ENCODE measurements at regions not wholly inside any gene's neighbourhood (a gene's known extent, or its start where the extent isn't known, plus 50 kb on each side); places are given as distances from the start of the nearest gene placed in this dataset.

DNA sequence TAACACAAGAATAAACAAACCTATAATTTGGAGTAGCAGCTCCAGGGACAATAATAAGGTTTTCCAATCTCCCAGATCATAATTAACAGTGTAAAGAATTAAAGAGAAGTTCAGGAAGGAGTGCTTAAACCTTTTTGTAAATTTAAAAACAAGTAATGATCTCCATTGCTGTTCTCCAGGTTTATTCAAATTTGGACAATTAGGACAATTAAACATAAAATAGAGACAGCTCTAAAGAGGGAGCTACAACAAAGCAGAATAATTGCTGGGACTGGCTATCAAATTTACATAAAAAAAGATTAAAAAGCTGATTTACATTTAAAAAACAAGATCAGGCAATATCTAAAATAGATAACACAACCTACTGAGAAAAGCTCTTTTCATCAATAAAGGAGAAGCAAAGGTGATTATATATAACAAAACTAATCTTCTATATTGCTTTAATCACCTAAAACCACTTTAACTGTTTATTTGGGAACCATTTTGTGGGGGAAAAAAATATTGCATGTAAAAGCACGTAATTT, 80.1 kb upstream of the CREB1 start:
- Histone ChIP-seq H2BK120ac (ENCODE audit: low read depth, low read length) (no peak overlapping the region), H2BK15ac (ENCODE audit: low read depth, low read length) (no peak overlapping the region), H2BK20ac (ENCODE audit: low read depth, low read length) (no peak overlapping the region), H3K4me2 (ENCODE audit: low read depth, low read length) (no peak overlapping the region), H3K27ac (ENCODE audit: insufficient read depth, low read length) (no peak overlapping the region), H3K79me1 (ENCODE audit: low read depth in 1 of 2, low read length in 2 of 2) (no peaks in the 10 kb centered on the region), H3K27me3 (ENCODE audit: control insufficient read depth, insufficient read depth, low read length) (no peaks in the 10 kb centered on the region), H2BK5ac (ENCODE audit: low read depth, low read length, poor library complexity, severe bottlenecking) (no peak overlapping the region), H3K4me1 (ENCODE audit: control insufficient read depth, insufficient read depth, low read length) (peaks cover 3% of the 10 kb centered on the region; the same call in 1 of the 2 replicates), H4K91ac (ENCODE audit: insufficient read depth, low read depth, low read length) (no peak overlapping the region), H4K20me1 (ENCODE audit: insufficient read depth, low read length) (no peaks in the 10 kb centered on the region), H2AFZ (replicated peaks; ENCODE audit: low read length, poor library complexity) (no peak overlapping the region), H3K14ac (replicated peaks; ENCODE audit: low read depth, low read length) (no peak overlapping the region), H3K4ac (ENCODE audit: low read depth, low read length) (no peak overlapping the region), H3K9ac (ENCODE audit: low read depth, low read length) (no peak overlapping the region), H3K9me3 (ENCODE audit: control insufficient read depth, insufficient read depth, low read length) (no peaks in the 10 kb centered on the region), H3K36me3 (ENCODE audit: control insufficient read depth, insufficient read depth, low read length) (no peaks in the 10 kb centered on the region), H3K23ac (ENCODE audit: low read depth, low read length) (no peak overlapping the region), H4K8ac (ENCODE audit: low read depth in 2 of 2, low read length in 2 of 2) (no peak overlapping the region), H3K4me3 (ENCODE audit: insufficient read depth, low read depth, low read length) (no peak overlapping the region), H2AK9ac (replicated peaks; ENCODE audit: low read depth, low read length, poor library complexity) (no peak overlapping the region), H3K9me1 (ENCODE audit: insufficient read depth, low read length) (peaks cover 2% of the 10 kb centered on the region; the same call in 1 of the 2 replicates), H3K56ac (ENCODE audit: extremely low read depth, insufficient read depth, low read length) (no peak overlapping the region), H4K5ac (ENCODE audit: low read depth, low read length) (no peak overlapping the region), H2AK5ac (ENCODE audit: low read depth, low read length) (no peak overlapping the region), H3K18ac (ENCODE audit: low read depth, low read length) (no peak overlapping the region)
- in situ Hi-C loops (cut with MboI; ENCODE audit: low sequenced_read_pairs) (no loop called here), intact Hi-C loops (cut with micrococcal nuclease) (no loop called here), dilution Hi-C loops (cut with HindIII; ENCODE audit: low sequenced_read_pairs, unreplicated experiment) (no loop called here)
- CTCF ChIA-PET: interaction anchor here (1.1 kb wide), 1 partner anchor 220 kb away, joined by 3 read pairs; no protein-coding TSS in a partner anchor
- DNase-seq (no peak), ATAC-seq (ENCODE audit: low read depth) (no peak)
- no peak for TF ChIP-seq CHD1 (IDR thresholded peaks at IDR 0.05; ENCODE audit: low read depth, low read length)
- TF ChIP-seq SMC3 (IDR thresholded peaks at IDR 0.05; ENCODE audit: low read depth, low read length): no peak
- TF ChIP-seq CTCF (conservative IDR thresholded peaks at IDR 0.05; ENCODE audit: low read depth, low read length): no peak
- no peak for TF ChIP-seq BHLHE40 (IDR thresholded peaks at IDR 0.05; ENCODE audit: low read depth, low read length)
- TF ChIP-seq FOS (IDR thresholded peaks at IDR 0.05; ENCODE audit: low read depth, low read length): no peak
- TF ChIP-seq MAFK (IDR thresholded peaks at IDR 0.05; ENCODE audit: low read depth, low read length): no peak
- no peak for TF ChIP-seq RAD21 (IDR thresholded peaks at IDR 0.05; ENCODE audit: low read length)
- no peak for TF ChIP-seq MAZ (IDR thresholded peaks at IDR 0.05; ENCODE audit: borderline replicate concordance, low read depth, low read length)
- no peak for TF ChIP-seq POLR2A (IDR thresholded peaks at IDR 0.05; ENCODE audit: low read depth, low read length)
- TF ChIP-seq CEBPB (IDR thresholded peaks at IDR 0.05; ENCODE audit: low read depth, low read length): no peak
- no peak for TF ChIP-seq RCOR1 (IDR thresholded peaks at IDR 0.05; ENCODE audit: insufficient replicate concordance, low read length)
- TF ChIP-seq NFE2L2 (IDR thresholded peaks at IDR 0.05; ENCODE audit: low read depth, low read length): no peak
- no peak for TF ChIP-seq MXI1 (IDR thresholded peaks at IDR 0.05; ENCODE audit: borderline replicate concordance, low read depth, low read length)
- TF ChIP-seq, protein P1, sequence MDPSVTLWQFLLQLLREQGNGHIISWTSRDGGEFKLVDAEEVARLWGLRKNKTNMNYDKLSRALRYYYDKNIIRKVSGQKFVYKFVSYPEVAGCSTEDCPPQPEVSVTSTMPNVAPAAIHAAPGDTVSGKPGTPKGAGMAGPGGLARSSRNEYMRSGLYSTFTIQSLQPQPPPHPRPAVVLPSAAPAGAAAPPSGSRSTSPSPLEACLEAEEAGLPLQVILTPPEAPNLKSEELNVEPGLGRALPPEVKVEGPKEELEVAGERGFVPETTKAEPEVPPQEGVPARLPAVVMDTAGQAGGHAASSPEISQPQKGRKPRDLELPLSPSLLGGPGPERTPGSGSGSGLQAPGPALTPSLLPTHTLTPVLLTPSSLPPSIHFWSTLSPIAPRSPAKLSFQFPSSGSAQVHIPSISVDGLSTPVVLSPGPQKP (IDR thresholded peaks at IDR 0.05; ENCODE audit: borderline replicate concordance, low read depth, low read length): no peak
- TF ChIP-seq, protein P2, sequence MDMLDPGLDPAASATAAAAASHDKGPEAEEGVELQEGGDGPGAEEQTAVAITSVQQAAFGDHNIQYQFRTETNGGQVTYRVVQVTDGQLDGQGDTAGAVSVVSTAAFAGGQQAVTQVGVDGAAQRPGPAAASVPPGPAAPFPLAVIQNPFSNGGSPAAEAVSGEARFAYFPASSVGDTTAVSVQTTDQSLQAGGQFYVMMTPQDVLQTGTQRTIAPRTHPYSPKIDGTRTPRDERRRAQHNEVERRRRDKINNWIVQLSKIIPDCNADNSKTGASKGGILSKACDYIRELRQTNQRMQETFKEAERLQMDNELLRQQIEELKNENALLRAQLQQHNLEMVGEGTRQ (IDR thresholded peaks at IDR 0.05; ENCODE audit: low read depth, low read length): no peak
- no peak for TF ChIP-seq RFX5 (IDR thresholded peaks at IDR 0.05; ENCODE audit: low read depth, low read length)
- POLR2A ChIA-PET (ENCODE audit: unreplicated experiment): no interaction called here
- BruUV-seq (replicated peaks): no TSS peak
- no CpG with 5 or more reads among the region's 1 CpG for WGBS, 2 experiments (ENCODE audit: extremely low coverage in 2 of 2, insufficient read length in 1 of 2)

Measured in IMR-90 (cell line).